WTC11 (cell line): ENCODE measurements at regions not wholly inside any gene's neighbourhood (a gene's known extent, or its start where the extent isn't known, plus 50 kb on each side); places are given as distances from the start of the nearest gene placed in this dataset.

Source experiments
- ATAC-seq: fragments of 200-7000 bp; cut with Tn5 transposase; 2 replicates; pipeline ENCODE4 v1.10.0; 2021; ENCODE audit warnings: mild to moderate bottlenecking, moderate library complexity
- CTCF ChIA-PET: fragments of 300-600 bp; sonication (Branson Sonifier 250); formaldehyde crosslinking; loops from one replicate; lab custom pipeline; 2021; ENCODE audit warnings: antibody characterized with exemption; lab: Charles Lee
- POLR2A ChIA-PET: fragments of 350-600 bp; sonication (Branson Sonifier 250); formaldehyde crosslinking; loops from one replicate; lab custom pipeline; 2021; ENCODE audit warnings: antibody characterized with exemption; lab: Charles Lee
- DNase-seq: peaks from one replicate; pipeline ENCODE4 v3.0.0; 2021; ENCODE audit warnings: low spot score
- H3K27ac Mint-ChIP-seq: 2 replicates; pipeline ENCODE4 v1.8.0; 2021; ENCODE audit warnings: mixed read lengths
- H3K27me3 Mint-ChIP-seq: 2 replicates; pipeline ENCODE4 v1.8.0; 2021; ENCODE audit warnings: low read depth, mild to moderate bottlenecking, moderate library complexity, mixed read lengths
- H3K36me3 Mint-ChIP-seq: 2 replicates; pipeline ENCODE4 v1.8.0; 2021; ENCODE audit warnings: mixed read lengths
- H3K4me1 Mint-ChIP-seq: 2 replicates; pipeline ENCODE4 v1.8.0; 2022; ENCODE audit warnings: mixed read lengths
- H3K4me3 Mint-ChIP-seq: 2 replicates; pipeline ENCODE4 v1.8.0; 2021; ENCODE audit warnings: mild to moderate bottlenecking, moderate library complexity, mixed read lengths
- H3K9me3 Mint-ChIP-seq: 2 replicates; pipeline ENCODE4 v1.8.0; 2021; ENCODE audit warnings: mixed read lengths
- ATF3 ChIP-seq: sonication (generic); formaldehyde crosslinking; conservative IDR thresholded peaks from 2 replicates; pipeline ENCODE4 v1.8.1; 2022; ENCODE audit warnings: mild to moderate bottlenecking, missing genetic modification reagents
- CBFB ChIP-seq: sonication (generic); formaldehyde crosslinking; IDR thresholded peaks from 2 replicates; pipeline ENCODE4 v1.8.1; 2022; ENCODE audit warnings: mild to moderate bottlenecking, low read depth, missing genetic modification reagents
- CREB1 ChIP-seq: sonication (generic); formaldehyde crosslinking; IDR thresholded peaks from 2 replicates; pipeline ENCODE4 v1.8.0; 2023; ENCODE audit warnings: mild to moderate bottlenecking, missing genetic modification reagents
- CREM ChIP-seq: sonication (generic); formaldehyde crosslinking; IDR thresholded peaks from 2 replicates; pipeline ENCODE4 v1.8.1; 2022; ENCODE audit warnings: mild to moderate bottlenecking, missing genetic modification reagents, moderate library complexity
- ELF4 ChIP-seq: sonication (generic); formaldehyde crosslinking; IDR thresholded peaks from 2 replicates; pipeline ENCODE4 v1.8.1; 2022; ENCODE audit warnings: low read depth, mild to moderate bottlenecking, moderate library complexity, missing genetic modification reagents
- FOXP4 ChIP-seq: sonication (generic); formaldehyde crosslinking; IDR thresholded peaks from 2 replicates; pipeline ENCODE4 v1.8.0; 2022; ENCODE audit warnings: mild to moderate bottlenecking, missing genetic modification reagents
- GTF2I ChIP-seq: fragments of 250-450 bp; sonication (Bioruptor Pico); conservative IDR thresholded peaks from 2 replicates; pipeline ENCODE4 v1.4.0; 2021; ENCODE audit warnings: mild to moderate bottlenecking
- HMGA2 ChIP-seq: fragments of 250-450 bp; sonication (Bioruptor Pico); IDR thresholded peaks from 2 replicates; pipeline ENCODE4 v1.4.0; 2021; ENCODE audit warnings: mild to moderate bottlenecking, moderate library complexity
- IRF1 ChIP-seq: sonication (generic); formaldehyde crosslinking; IDR thresholded peaks from 2 replicates; pipeline ENCODE4 v1.8.0; 2023; ENCODE audit warnings: missing genetic modification reagents
- IRF2 ChIP-seq: sonication (generic); formaldehyde crosslinking; IDR thresholded peaks from 2 replicates; pipeline ENCODE4 v1.8.0; 2022; ENCODE audit warnings: low read depth, missing genetic modification reagents, borderline replicate concordance
- NFYB ChIP-seq: sonication (generic); formaldehyde crosslinking; conservative IDR thresholded peaks from 2 replicates; pipeline ENCODE4 v1.8.0; 2022; ENCODE audit warnings: low read depth, missing genetic modification reagents
- PRDM15 ChIP-seq: sonication (generic); formaldehyde crosslinking; IDR thresholded peaks from 2 replicates; pipeline ENCODE4 v1.8.0; 2022; ENCODE audit warnings: missing genetic modification reagents
- PREB ChIP-seq: sonication (generic); formaldehyde crosslinking; IDR thresholded peaks from 2 replicates; pipeline ENCODE4 v1.8.1; 2022; ENCODE audit warnings: mild to moderate bottlenecking, missing genetic modification reagents, moderate library complexity, borderline replicate concordance
- SOX15 ChIP-seq: fragments of 250-450 bp; sonication (Bioruptor Pico); IDR thresholded peaks from 2 replicates; pipeline ENCODE4 v1.9.0; 2021; ENCODE audit warnings: mild to moderate bottlenecking
- TCF7 ChIP-seq: sonication (generic); formaldehyde crosslinking; IDR thresholded peaks from 2 replicates; pipeline ENCODE4 v1.8.0; 2022; ENCODE audit warnings: mild to moderate bottlenecking, low read depth, missing genetic modification reagents, moderate library complexity
- ZBTB21 ChIP-seq: sonication (generic); formaldehyde crosslinking; IDR thresholded peaks from 2 replicates; pipeline ENCODE4 v1.8.1; 2023; ENCODE audit warnings: mild to moderate bottlenecking, missing genetic modification reagents, borderline replicate concordance
- ZMAT4 ChIP-seq: fragments of 250-450 bp; sonication (Bioruptor Pico); IDR thresholded peaks from 2 replicates; pipeline ENCODE4 v1.9.0; 2021; ENCODE audit warnings: mild to moderate bottlenecking
- ZNF121 ChIP-seq: sonication (generic); formaldehyde crosslinking; IDR thresholded peaks from 2 replicates; pipeline ENCODE4 v1.8.0; 2023; ENCODE audit warnings: missing genetic modification reagents
- ZNF425 ChIP-seq: fragments of 250-450 bp; sonication (Bioruptor Pico); conservative IDR thresholded peaks from 2 replicates; pipeline ENCODE4 v1.9.0; 2021; ENCODE audit warnings: mild to moderate bottlenecking
- ZNF671 ChIP-seq: fragments of 250-450 bp; sonication (Bioruptor Pico); IDR thresholded peaks from 2 replicates; pipeline ENCODE4 v1.8.0; 2021; ENCODE audit warnings: mild to moderate bottlenecking

GRCh38 chr11:109735128-109735527 is 313.1 kb downstream of the C11orf87 start:
- DNase-seq, result no peak
- Mint-ChIP-seq H3K4me3 (no peak overlapping the region), H3K36me3 (no peaks in the 10 kb centered on the region), H3K4me1 (peaks cover 10% of the 10 kb centered on the region), H3K9me3 (no peaks in the 10 kb centered on the region), H3K27me3 (no peaks in the 10 kb centered on the region), H3K27ac (no peak overlapping the region)
- TF ChIP-seq ZNF121 (CRISPR knock-in tag) (no peak), TCF7 (CRISPR knock-in tag) (no peak), GTF2I (no peak), IRF1 (CRISPR knock-in tag) (no peak), ELF4 (no peak), ZNF425 (CRISPR knock-in tag) (no peak), PREB (no peak), ZBTB21 (CRISPR knock-in tag) (no peak), CREB1 (CRISPR knock-in tag) (no peak), ZMAT4 (no peak), ATF3 (no peak), NFYB (CRISPR knock-in tag) (no peak), PRDM15 (no peak), SOX15 (CRISPR knock-in tag) (no peak), CREM (CRISPR knock-in tag) (no peak), FOXP4 (no peak), HMGA2 (CRISPR knock-in tag) (no peak), IRF2 (CRISPR knock-in tag) (no peak), CBFB (no peak), ZNF671 (no peak)
- ChIA-PET POLR2A (no interaction called here), CTCF (no interaction called here)
- no peak for ATAC-seq
